ENCODE measurements at regions not wholly inside any gene's neighbourhood (a gene's known extent, or its start where the extent isn't known, plus 50 kb on each side); places are given as distances from the start of the nearest gene placed in this dataset.

- intact Hi-C loops (cut with micrococcal nuclease) (no loop called here), dilution Hi-C loops (cut with MboI; ENCODE audit: extremely low pct_ligation_motif_present, low sequenced_read_pairs) (no loop called here)
- no peak for DNase-seq (ENCODE audit: low read depth, low spot score)
- CTCF ChIA-PET = no interaction called here
- no peaks in the 10 kb centered on the region for H3K36me3 ChIP-seq (ENCODE audit: control insufficient read depth in 2 of 2, extremely low read depth in 1 of 2, insufficient read depth in 2 of 2, low read length in 2 of 2)
- no peak overlapping the region for H3K27ac ChIP-seq (ENCODE audit: insufficient read depth, low read depth, low read length)
- H3K79me2 ChIP-seq (ENCODE audit: control insufficient read depth, insufficient read depth, low read length) = no peaks in the 10 kb centered on the region
- POLR2A ChIA-PET = no interaction called here
- H3K4me1 ChIP-seq (ENCODE audit: control insufficient read depth, extremely low read depth, insufficient read depth, low read length) = no peaks in the 10 kb centered on the region
- H3K9me3 ChIP-seq (replicated peaks; ENCODE audit: control insufficient read depth, insufficient read depth, low read length) = no peaks in the 10 kb centered on the region
- no peak for FAIRE-seq
- no peaks in the 10 kb centered on the region for H3K27me3 ChIP-seq (ENCODE audit: control insufficient read depth in 2 of 2, insufficient read depth in 2 of 2, low read length in 2 of 2)
- no TSS peak for BruUV-seq (replicated peaks)
- H3K9ac ChIP-seq (replicated peaks; ENCODE audit: extremely low read depth, insufficient read depth, low read length) = no peak overlapping the region
- TF ChIP-seq FOS (IDR thresholded peaks at IDR 0.05; ENCODE audit: borderline replicate concordance, insufficient read depth, low read length) = no peak
- TF ChIP-seq, protein P1, sequence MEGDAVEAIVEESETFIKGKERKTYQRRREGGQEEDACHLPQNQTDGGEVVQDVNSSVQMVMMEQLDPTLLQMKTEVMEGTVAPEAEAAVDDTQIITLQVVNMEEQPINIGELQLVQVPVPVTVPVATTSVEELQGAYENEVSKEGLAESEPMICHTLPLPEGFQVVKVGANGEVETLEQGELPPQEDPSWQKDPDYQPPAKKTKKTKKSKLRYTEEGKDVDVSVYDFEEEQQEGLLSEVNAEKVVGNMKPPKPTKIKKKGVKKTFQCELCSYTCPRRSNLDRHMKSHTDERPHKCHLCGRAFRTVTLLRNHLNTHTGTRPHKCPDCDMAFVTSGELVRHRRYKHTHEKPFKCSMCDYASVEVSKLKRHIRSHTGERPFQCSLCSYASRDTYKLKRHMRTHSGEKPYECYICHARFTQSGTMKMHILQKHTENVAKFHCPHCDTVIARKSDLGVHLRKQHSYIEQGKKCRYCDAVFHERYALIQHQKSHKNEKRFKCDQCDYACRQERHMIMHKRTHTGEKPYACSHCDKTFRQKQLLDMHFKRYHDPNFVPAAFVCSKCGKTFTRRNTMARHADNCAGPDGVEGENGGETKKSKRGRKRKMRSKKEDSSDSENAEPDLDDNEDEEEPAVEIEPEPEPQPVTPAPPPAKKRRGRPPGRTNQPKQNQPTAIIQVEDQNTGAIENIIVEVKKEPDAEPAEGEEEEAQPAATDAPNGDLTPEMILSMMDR (IDR thresholded peaks at IDR 0.05; ENCODE audit: extremely low read depth in 1 of 2, insufficient read depth in 1 of 2, low read depth in 1 of 2, low read length in 2 of 2) = no peak
- TF ChIP-seq MYC (IDR thresholded peaks at IDR 0.05; ENCODE audit: low read depth, low read length) = no peak
- TF ChIP-seq POLR2AphosphoS5 (IDR thresholded peaks at IDR 0.05; ENCODE audit: insufficient read depth, low read depth, low read length) = no peak
- no peak for TF ChIP-seq GATA2 (IDR thresholded peaks at IDR 0.05; ENCODE audit: insufficient read depth, insufficient read length, low read depth, low read length)
- TF ChIP-seq EZH2 (IDR thresholded peaks at IDR 0.05; ENCODE audit: borderline replicate concordance, low read depth, low read length, severe bottlenecking) = no peak
- TF ChIP-seq, protein P2, sequence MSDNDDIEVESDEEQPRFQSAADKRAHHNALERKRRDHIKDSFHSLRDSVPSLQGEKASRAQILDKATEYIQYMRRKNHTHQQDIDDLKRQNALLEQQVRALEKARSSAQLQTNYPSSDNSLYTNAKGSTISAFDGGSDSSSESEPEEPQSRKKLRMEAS (IDR thresholded peaks at IDR 0.05; ENCODE audit: insufficient read depth, insufficient read length) = no peak
- H3K4me2 ChIP-seq (ENCODE audit: insufficient read depth, low read length) = no peak overlapping the region
- no peak overlapping the region for H2AFZ ChIP-seq (ENCODE audit: low read depth, low read length)
- H3K9me1 ChIP-seq (replicated peaks; ENCODE audit: control insufficient read depth, extremely low read depth, insufficient read depth, low read length) = no peaks in the 10 kb centered on the region
- H4K20me1 ChIP-seq (replicated peaks; ENCODE audit: control insufficient read depth, extremely low read depth, insufficient read depth, low read length) = no peaks in the 10 kb centered on the region
- no peak overlapping the region for H3K4me3 ChIP-seq (replicated peaks in 1 of 3; ENCODE audit: insufficient read depth in 1 of 3, low read depth in 1 of 3, low read length in 3 of 3)
Measured at GRCh38 chr14:84195514-84195913, 1334.4 kb upstream of the FLRT2 start.
